K562 (cell line): ENCODE measurements at regions not wholly inside any gene's neighbourhood (a gene's known extent, or its start where the extent isn't known, plus 50 kb on each side); places are given as distances from the start of the nearest gene placed in this dataset.

ENCODE experiments used
- ATAC-seq: fragments of 200-7000 bp; cut with Tn5 transposase; 3 replicates; pipeline ENCODE4 v1.9.1; 2020; ENCODE audit warnings: moderate library complexity
- BruUV-seq: library from RNA; stranded (reverse); fragments of 400-500 nt; replicated peaks from 2 replicates; lab custom pipeline; 2021; lab: Mats Ljungman, UMichigan
- CTCF ChIA-PET: fragments of 300-600 bp; formaldehyde crosslinking; extraction: SDS; loops from one replicate; lab custom pipeline; 2021; ENCODE audit warnings: low intra/inter-chr PET ratio; lab: Yijun Ruan, JAX
- POLR2A ChIA-PET: fragments of 300-600, 350-650 bp; sonication (Branson Sonifier 250); formaldehyde crosslinking; extraction: SDS; loops from one replicate; lab custom pipeline; 2021; ENCODE audit warnings: antibody characterized with exemption, inconsistent platforms; lab: Yijun Ruan, JAX
- DNase-seq, 4 experiments: peaks; one replicate each; pipeline versions ENCODE4 v3.0.0 to v3.0.0-alpha.2; 2011 to 2018; ENCODE audit warnings: low spot score in 3 of 4, mixed read lengths in 3 of 4; ENCODE audit errors: extremely low read depth in 1 of 4
- FAIRE-seq: peaks from 2 replicates; lab custom pipeline; 2011; peaks lifted over from hg19 to GRCh38; lab: Jason Lieb, UNC
- H2AFZ ChIP-seq: 2 replicates; pipeline ENCODE4 v1.6.0; 2011; ENCODE audit warnings: low read depth, low read length, control low read depth, inconsistent platforms
- H3K27ac ChIP-seq: fragments of 200-600 bp; 3 replicates; pipeline ENCODE4 v1.8.0; 2011; ENCODE audit warnings: low read depth, mild to moderate bottlenecking, control low read depth, inconsistent platforms, low read length, moderate library complexity, mixed read lengths; ENCODE audit errors: extremely low read depth
- H3K27me3 ChIP-seq, 2 experiments: fragments of 300-600 bp in 1 of 2; 2 replicates in 1 of 2; 3 replicates in 1 of 2; pipeline versions ENCODE4 v1.6.0 to v1.8.0; 2011; ENCODE audit warnings: inconsistent platforms in 2 of 2, low read length in 2 of 2, mild to moderate bottlenecking in 1 of 2, mixed read lengths in 1 of 2, moderate library complexity in 1 of 2; ENCODE audit not compliant: control insufficient read depth in 2 of 2, insufficient read depth in 2 of 2
- H3K36me3 ChIP-seq: fragments of 300-600 bp; 3 replicates; pipeline ENCODE4 v1.8.0; 2011; ENCODE audit warnings: mild to moderate bottlenecking, low read length, inconsistent platforms; ENCODE audit not compliant: control insufficient read depth, insufficient read depth
- H3K4me1 ChIP-seq, 2 experiments: fragments of 200-600 bp in 1 of 2; replicated peaks in 1 of 2; 2 replicates in 1 of 2; 3 replicates in 1 of 2; pipeline versions ENCODE4 v1.5.1 to v1.8.0; 2011; ENCODE audit warnings: inconsistent platforms in 2 of 2, low read length in 2 of 2, mild to moderate bottlenecking in 1 of 2, mixed read lengths in 1 of 2, moderate library complexity in 1 of 2; ENCODE audit not compliant: control insufficient read depth in 2 of 2, insufficient read depth in 2 of 2
- H3K4me2 ChIP-seq: 2 replicates; pipeline ENCODE4 v1.6.1; 2011; ENCODE audit warnings: low read length, control low read depth, inconsistent platforms, mixed read lengths; ENCODE audit not compliant: insufficient read depth
- H3K4me3 ChIP-seq: fragments of 200-600 bp; sonication (generic), shearing (Covaris generic); 2 replicates; pipeline ENCODE4 v1.5.1; 2016; ENCODE audit warnings: control low read depth, inconsistent platforms
- H3K79me2 ChIP-seq: fragments of 200-600 bp; 3 replicates; pipeline ENCODE4 v1.8.0; 2011; ENCODE audit warnings: low read length, inconsistent platforms; ENCODE audit not compliant: control insufficient read depth, insufficient read depth
- H3K9ac ChIP-seq, 2 experiments: 2 replicates each; pipeline versions ENCODE4 v1.6.0 to v1.6.1; 2011; ENCODE audit warnings: low read depth in 2 of 2, low read length in 2 of 2, control low read depth in 1 of 2, inconsistent platforms in 1 of 2, mild to moderate bottlenecking in 1 of 2, mixed read lengths in 1 of 2; ENCODE audit not compliant: insufficient read depth in 1 of 2
- H3K9me1 ChIP-seq: one replicate; pipeline ENCODE4 v1.6.0; 2011; ENCODE audit warnings: inconsistent platforms, mild to moderate bottlenecking, low read length, moderate library complexity; ENCODE audit not compliant: control insufficient read depth, insufficient read depth
- H3K9me3 ChIP-seq: replicated peaks from 2 replicates; pipeline ENCODE4 v1.5.1; 2011; ENCODE audit warnings: low read depth, low read length, inconsistent platforms; ENCODE audit not compliant: control insufficient read depth, insufficient read depth
- H4K20me1 ChIP-seq: replicated peaks from 2 replicates; pipeline ENCODE4 v1.6.1; 2011; ENCODE audit warnings: low read length, inconsistent platforms, mixed read lengths; ENCODE audit not compliant: control insufficient read depth, insufficient read depth
- CHCHD3 ChIP-seq: fragments of 250-450 bp; sonication (Bioruptor Pico); IDR thresholded peaks from 2 replicates; pipeline ENCODE4 v2.1.2; 2022; ENCODE audit warnings: mild to moderate bottlenecking
- CREBBP ChIP-seq: IDR thresholded peaks from one replicate; pipeline ENCODE4 v1.6.1; 2012; ENCODE audit warnings: low read depth, mild to moderate bottlenecking, control low read depth, inconsistent platforms, low read length
- E2F8 ChIP-seq: fragments of 450-650 bp; IDR thresholded peaks from 2 replicates; pipeline ENCODE4 v1.7.1; 2018; ENCODE audit warnings: mild to moderate bottlenecking, low read depth; ENCODE audit not compliant: partially characterized antibody
- HLTF ChIP-seq: fragments of 450-650 bp; IDR thresholded peaks from 2 replicates; pipeline ENCODE4 v1.6.1; 2016
- KDM1A ChIP-seq, 2 experiments: fragments of 450-650 bp; IDR thresholded peaks; 2 replicates each; pipeline ENCODE4 v1.6.1; 2016; ENCODE audit warnings: mild to moderate bottlenecking in 2 of 2
- MAZ ChIP-seq, 2 experiments: fragments of 450-650 bp in 1 of 2; sonication (generic) in 1 of 2; formaldehyde crosslinking; IDR thresholded peaks in 1 of 2; conservative IDR thresholded peaks in 1 of 2; 2 replicates each; pipeline versions ENCODE4 v1.4.0 to v1.5.0; 2020; ENCODE audit warnings: mild to moderate bottlenecking in 1 of 2, missing genetic modification reagents in 1 of 2
- MTA1 ChIP-seq: fragments of 450-650 bp; IDR thresholded peaks from 2 replicates; pipeline ENCODE4 v1.6.1; 2017; ENCODE audit warnings: borderline replicate concordance
- MYNN ChIP-seq, 2 experiments: sonication (generic); formaldehyde crosslinking in 1 of 2; IDR thresholded peaks; 2 replicates each; pipeline versions ENCODE4 v1.5.0 to v1.6.1; 2016 to 2020; ENCODE audit warnings: antibody characterized with exemption in 1 of 2, missing genetic modification reagents in 1 of 2
- PCBP2 ChIP-seq: fragments of 200-400 bp; formaldehyde crosslinking; IDR thresholded peaks from 2 replicates; pipeline ENCODE4 v1.6.1; 2018; ENCODE audit warnings: low read length, low read depth, mild to moderate bottlenecking, moderate library complexity; ENCODE audit not compliant: poor library complexity, severe bottlenecking
- POLR3G ChIP-seq: IDR thresholded peaks from 2 replicates; pipeline ENCODE4 v1.6.1; 2011; ENCODE audit not compliant: insufficient read length, insufficient replicate concordance; ENCODE audit errors: extremely low read depth
- SMAD3 ChIP-seq: fragments of 450-650 bp; formaldehyde crosslinking; conservative IDR thresholded peaks from 2 replicates; pipeline ENCODE4 v1.4.0; 2020; ENCODE audit warnings: mild to moderate bottlenecking
- SMARCA5 ChIP-seq: fragments of 450-650 bp; IDR thresholded peaks from 2 replicates; pipeline ENCODE4 v1.6.1; 2016
- SOX6 ChIP-seq: fragments of 450-650 bp; IDR thresholded peaks from 2 replicates; pipeline ENCODE4 v1.6.1; 2014; ENCODE audit warnings: mild to moderate bottlenecking
- SRSF9 ChIP-seq: fragments of 200-400 bp; formaldehyde crosslinking; IDR thresholded peaks from 2 replicates; pipeline ENCODE4 v1.6.1; 2017; ENCODE audit warnings: low read depth, low read length, borderline replicate concordance
- TAF9B ChIP-seq: fragments of 450-650 bp; IDR thresholded peaks from 2 replicates; pipeline ENCODE4 v1.6.1; 2018; ENCODE audit warnings: mild to moderate bottlenecking; ENCODE audit not compliant: partially characterized antibody
- ZFPM2 ChIP-seq: fragments of 250-450 bp; sonication (Bioruptor Pico); IDR thresholded peaks from 2 replicates; pipeline ENCODE4 v1.5.1; 2022; ENCODE audit warnings: mild to moderate bottlenecking
- ZNF639 ChIP-seq, 2 experiments: fragments of 200-800 bp in 1 of 2; sonication (Bioruptor generic) in 1 of 2; sonication (generic) in 1 of 2; formaldehyde crosslinking in 1 of 2; IDR thresholded peaks in 1 of 2; conservative IDR thresholded peaks in 1 of 2; 2 replicates each; pipeline versions ENCODE4 v1.5.0 to v1.6.1; 2016 to 2020; ENCODE audit warnings: missing compliant biosample characterization in 1 of 2, missing genetic modification characterization in 1 of 2, missing genetic modification reagents in 1 of 2
- ZNF76 ChIP-seq: fragments of 250-450 bp; sonication (Bioruptor Pico); IDR thresholded peaks from 2 replicates; pipeline ENCODE4 v1.4.0; 2020; ENCODE audit warnings: mild to moderate bottlenecking, moderate library complexity, borderline replicate concordance
- ZNF77 ChIP-seq: fragments of 250-450 bp; sonication (Bioruptor Pico); IDR thresholded peaks from 2 replicates; pipeline ENCODE4 v1.5.0; 2020
- WGBS: fragments of 100-300 bp; shearing (Covaris generic); methylation state at CpG from one replicate; pipeline ENCODE4 v1.1.6; 2016; ENCODE audit warnings: low coverage, mixed read lengths; ENCODE audit not compliant: insufficient coverage; ENCODE audit errors: missing lambda C conversion rate; 5-methylcytosine and 5-hydroxymethylcytosine counted together
- in situ Hi-C: fragments of 300-500 bp; cut with MboI; formaldehyde crosslinking; loops from 4 replicates; pipeline ENCODE4 v1.15.0; 2018; ENCODE audit warnings: inconsistent platforms, mixed read lengths
- intact Hi-C: fragments of 100-400 bp; cut with micrococcal nuclease; formaldehyde crosslinking; loops from 2 replicates; pipeline ENCODE4 v1.14.2; 2022

GRCh38 chr2:189312643-189313042 is 128.6 kb upstream of the WDR75 start:
- Histone ChIP-seq H3K9me3 (no peaks in the 10 kb centered on the region), H3K4me2 (no peak overlapping the region), H4K20me1 (no peaks in the 10 kb centered on the region), H3K79me2 (no peaks in the 10 kb centered on the region), H3K4me1 (no peaks in the 10 kb centered on the region), H3K36me3 (no peaks in the 10 kb centered on the region), H2AFZ (no peak overlapping the region), H3K9ac (no peak overlapping the region), H3K27me3 (no peaks in the 10 kb centered on the region), H3K9me1 (no peaks in the 10 kb centered on the region), H3K4me3 (no peak overlapping the region), H3K27ac (no peak overlapping the region)
- intact Hi-C loops (no loop called here), in situ Hi-C loops (no loop called here)
- POLR2A ChIA-PET = no interaction called here
- TF ChIP-seq SMARCA5 (no peak), MAZ (CRISPR knock-in tag; conservative IDR thresholded peaks at IDR 0.05 in 1 of 2, IDR thresholded peaks at IDR 0.05 in 1 of 2) (no peak), ZNF639 (CRISPR knock-in tag; conservative IDR thresholded peaks at IDR 0.05 in 1 of 2, IDR thresholded peaks at IDR 0.05 in 1 of 2) (no peak), CREBBP (no peak), SOX6 (no peak), E2F8 (no peak), ZFPM2 (CRISPR knock-in tag) (no peak), POLR3G (no peak), HLTF (no peak), SRSF9 (no peak), SMAD3 (no peak), CHCHD3 (CRISPR knock-in tag) (no peak), KDM1A (IDR thresholded peaks at IDR 0.05) (no peak), TAF9B (no peak), ZNF77 (CRISPR knock-in tag) (no peak), MYNN (IDR thresholded peaks at IDR 0.05) (no peak), MYNN (CRISPR knock-in tag; IDR thresholded peaks at IDR 0.05) (no peak), PCBP2 (no peak), ZNF76 (CRISPR knock-in tag) (no peak), MTA1 (no peak)
- no peak for DNase-seq
- WGBS = 0% methylated on average over 4 of the region's 4 CpGs
- CTCF ChIA-PET = no interaction called here
- no peak for FAIRE-seq
- no peak for ATAC-seq
- BruUV-seq = no TSS peak
